ENCODE measurements at regions not wholly inside any gene's neighbourhood (a gene's known extent, or its start where the extent isn't known, plus 50 kb on each side); places are given as distances from the start of the nearest gene placed in this dataset.
"Not testable (repeated sequence)": the region's sequence is repeated elsewhere in the genome, so short reads cannot be mapped to it uniquely, and the experiment has no call there.

- no peak for DNase-seq (ENCODE audit: low spot score)
Measured at GRCh38 chr14:23861666-23862065, 91.9 kb upstream of the DHRS4 start.

DNA sequence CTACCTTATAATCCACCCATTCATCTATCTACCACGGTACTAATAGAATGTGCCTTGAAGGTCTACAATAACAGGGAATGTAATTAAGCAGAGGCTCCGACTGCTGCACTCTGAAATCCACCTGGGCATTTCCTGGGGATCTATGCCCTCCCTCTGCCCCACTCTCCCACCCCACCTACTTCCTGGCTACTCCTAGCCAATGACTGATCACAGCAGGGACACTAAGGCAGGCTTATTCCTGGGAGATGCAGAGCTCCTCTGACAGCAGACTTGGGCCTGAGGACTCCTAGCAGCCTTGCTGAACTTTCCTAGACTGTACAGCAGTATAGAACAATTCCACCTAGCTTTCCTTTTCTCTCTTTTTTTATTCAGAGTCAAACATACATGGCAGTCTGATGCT lies 91.1 kb upstream of the DHRS4 start:
- DNase-seq (ENCODE audit: low spot score): no peak

DNA sequence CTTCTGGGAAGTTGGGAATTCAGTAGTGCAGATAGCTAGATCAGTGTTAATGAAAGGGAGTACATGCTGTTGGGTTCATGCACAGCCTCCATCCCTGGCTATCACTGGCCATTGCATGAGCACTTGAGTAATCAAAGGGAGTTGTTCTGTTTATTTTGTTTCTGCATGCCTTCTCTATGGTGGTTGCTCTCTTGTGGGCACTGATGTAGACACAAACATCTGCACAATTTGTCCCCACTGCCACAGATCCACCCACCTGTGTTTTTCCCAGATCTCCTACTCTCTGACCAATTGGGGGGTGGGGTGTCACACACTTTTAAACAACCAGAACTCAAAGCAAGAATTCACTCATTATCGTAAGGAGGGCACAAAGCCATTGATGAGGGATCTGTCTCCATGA lies 89.7 kb upstream of the DHRS4 start:
- no peak for DNase-seq (ENCODE audit: low spot score)

DNA sequence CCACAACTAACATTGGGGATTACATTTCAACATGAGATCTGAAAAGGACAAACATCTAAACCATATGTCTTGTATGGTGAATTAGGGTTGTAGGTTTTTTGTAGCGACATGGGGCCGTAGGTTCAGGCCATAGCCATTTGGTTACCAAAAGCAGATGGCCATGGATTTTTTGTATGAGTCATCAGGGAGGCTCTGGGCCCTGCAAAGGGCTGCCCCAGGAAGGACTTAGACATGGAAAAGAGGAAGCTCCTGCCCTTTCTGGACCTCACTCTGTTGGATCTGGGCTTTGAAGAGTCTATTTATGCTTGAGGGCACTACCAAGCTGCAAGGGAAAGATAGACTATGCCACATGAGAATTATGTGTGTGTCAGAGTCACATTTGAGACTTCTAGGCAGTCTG lies 89.3 kb upstream of the DHRS4 start:
- no peak for DNase-seq (ENCODE audit: low spot score)

DNA sequence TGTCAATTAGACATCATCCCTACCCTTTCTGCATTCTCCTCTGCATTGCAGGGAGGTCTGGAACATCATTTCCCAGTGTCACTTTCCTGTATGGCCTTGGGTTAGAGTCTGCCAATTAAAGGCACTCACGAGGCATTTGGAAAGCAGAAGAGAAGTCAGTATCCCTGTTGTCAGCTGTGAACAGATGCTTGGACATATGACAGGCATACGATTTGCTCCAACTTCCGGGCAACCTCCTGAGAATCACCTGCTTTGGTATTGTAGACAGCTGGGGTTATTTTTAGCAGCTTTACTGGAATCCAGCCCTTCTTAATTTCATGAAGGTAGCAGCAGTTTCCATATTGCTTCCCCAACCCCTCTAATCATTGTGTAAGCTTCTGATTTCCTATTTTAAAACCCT lies 88.7 kb upstream of the DHRS4 start:
- no peak for DNase-seq (ENCODE audit: low spot score)

- DNase-seq (ENCODE audit: low spot score): no peak
Measured at GRCh38 chr14:23865502-23865901, 88.1 kb upstream of the DHRS4 start.

- DNase-seq (ENCODE audit: low spot score): no peak
Measured at GRCh38 chr14:23866269-23866668, 87.3 kb upstream of the DHRS4 start.

DNA sequence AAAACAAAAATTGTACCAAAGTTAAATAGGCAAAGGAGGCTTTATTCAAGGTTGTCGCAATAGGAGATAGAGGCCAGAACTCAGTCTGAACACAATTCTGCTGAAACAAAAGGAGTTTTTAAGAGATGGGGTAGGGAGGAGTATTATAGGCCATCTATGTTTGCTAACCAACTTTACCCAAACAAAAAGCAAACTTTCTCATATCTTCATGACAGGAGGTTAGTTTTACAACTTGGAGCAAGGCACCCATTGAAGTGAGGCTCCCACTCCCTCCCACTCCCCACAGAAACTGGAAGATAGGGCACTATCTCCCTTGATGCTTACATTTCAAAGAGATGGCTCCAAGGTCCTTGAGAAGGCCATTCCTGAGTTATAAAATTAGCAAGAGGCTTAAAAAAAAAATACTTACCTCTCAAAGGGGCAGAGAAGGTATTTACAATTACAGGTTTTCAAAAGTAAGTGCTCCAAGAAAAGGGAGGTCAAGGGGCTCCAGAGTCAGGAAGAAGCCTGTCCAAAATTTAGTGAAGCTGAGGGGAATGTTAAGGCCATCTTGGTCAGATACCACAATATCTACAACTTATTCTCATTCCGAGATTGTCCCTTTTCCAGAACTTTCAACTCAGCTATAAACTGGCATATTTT lies 84.4 kb upstream of the DHRS4 start:
- DNase-seq (ENCODE audit: low spot score): no peak

GRCh38 chr14:23876160-23876750 lies 77.3 kb upstream of the DHRS4 start:
- no peak for DNase-seq (ENCODE audit: low spot score)

- DNase-seq (ENCODE audit: low spot score): no peak
Measured at GRCh38 chr14:23877111-23877510, 76.5 kb upstream of the DHRS4 start.

GRCh38 chr14:23877538-23878180 lies 75.9 kb upstream of the DHRS4 start:
- no peak for DNase-seq (ENCODE audit: low spot score)

DNA sequence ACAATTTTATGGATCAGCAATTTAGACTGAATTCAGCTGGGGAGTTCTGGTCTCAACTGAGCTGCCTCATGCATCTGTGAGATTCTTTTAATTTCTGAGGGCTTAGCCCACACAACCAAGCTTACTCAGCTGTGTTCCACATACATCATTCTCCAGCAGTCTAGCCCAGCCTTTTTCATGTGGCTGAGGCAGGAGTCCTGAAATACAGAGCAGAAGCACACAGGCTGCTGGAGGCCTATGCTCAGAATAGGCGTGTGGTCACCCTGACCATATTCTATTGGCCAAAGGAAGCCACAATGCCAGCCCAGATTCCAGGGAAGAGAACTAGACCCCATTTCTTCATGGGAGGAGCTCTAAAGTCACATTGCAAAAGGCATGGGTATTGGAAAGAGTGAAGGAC lies 72.3 kb upstream of the DHRS4 start:
- DNase-seq (ENCODE audit: low spot score): no peak

DNA sequence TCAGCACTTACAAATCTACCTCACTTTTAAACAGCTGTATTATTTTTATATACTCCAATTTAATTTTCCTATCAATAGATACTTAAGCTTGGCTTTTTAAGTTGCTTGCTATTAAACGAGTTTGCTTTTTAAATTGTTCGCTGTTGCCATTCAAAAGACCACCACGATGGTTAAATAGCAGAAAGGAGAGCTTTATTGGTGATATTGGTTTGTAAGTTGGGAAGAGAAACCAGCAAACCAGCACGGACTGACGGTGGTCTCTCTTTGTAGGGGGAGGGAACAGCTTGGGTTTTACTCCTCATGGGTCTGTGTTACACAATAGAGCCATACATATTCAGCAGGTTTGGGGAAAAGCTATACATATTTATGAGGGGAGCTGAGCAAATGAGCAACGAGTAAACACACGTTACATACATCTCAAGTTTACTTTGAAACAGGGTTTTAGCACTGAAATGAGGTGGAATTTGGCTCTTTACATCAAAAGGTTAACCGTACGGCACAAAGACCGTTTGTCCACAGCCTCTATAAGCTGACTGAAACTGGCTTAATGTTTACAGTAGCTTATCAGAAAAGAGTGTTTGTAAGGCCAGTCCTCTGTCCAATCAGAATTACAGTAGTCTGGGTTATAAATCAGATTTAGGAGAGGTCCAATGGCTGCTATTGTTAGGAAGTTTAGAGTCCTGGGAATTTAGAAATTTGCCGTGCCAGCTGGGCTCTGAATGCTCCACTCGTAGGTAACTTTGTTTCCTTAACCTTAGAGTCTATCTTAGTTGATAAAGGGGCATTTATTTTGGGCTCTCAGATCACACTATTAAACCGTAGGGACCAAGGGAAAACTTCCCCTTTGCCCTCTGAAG lies 69.7 kb upstream of the DHRS4 start:
- no peak for DNase-seq (ENCODE audit: low spot score)

DNA sequence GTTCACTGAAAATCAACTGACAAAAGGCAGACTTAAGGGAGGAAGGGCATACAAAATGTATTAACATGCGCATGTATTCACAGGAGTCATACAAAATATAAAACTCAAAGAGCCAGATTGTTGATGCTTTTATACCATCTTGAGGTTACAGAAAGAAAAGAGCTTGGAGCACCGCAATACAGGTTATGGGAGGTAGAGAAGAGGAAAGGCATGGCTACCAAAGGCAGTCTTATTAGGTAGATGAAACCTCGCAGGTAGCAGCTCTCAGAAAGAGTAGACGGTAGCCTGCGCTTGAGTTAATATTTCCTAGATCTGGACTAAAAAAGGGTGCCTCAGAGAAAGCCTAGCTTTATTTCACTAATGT lies 69.0 kb upstream of the DHRS4 start:
- no peak for DNase-seq (ENCODE audit: low spot score)

DNA sequence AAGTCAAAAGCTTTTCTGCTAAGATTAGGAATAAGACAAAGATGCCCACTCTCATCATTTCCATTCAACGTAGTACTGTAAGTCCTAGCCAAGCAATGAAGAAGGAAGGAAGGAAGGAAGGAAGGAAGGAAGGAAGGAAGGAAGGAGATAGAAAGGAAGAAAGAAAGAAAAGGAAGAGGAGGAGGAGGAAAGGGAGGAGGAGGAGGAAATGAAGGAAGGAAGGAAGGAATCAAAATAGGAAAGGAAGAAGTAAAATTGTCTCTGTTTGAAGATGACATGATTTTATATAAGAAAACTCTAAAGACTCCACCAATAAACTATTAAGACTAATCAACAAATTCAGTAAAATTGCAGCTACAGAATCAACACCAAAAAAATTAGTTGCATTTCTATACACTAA lies 66.0 kb upstream of the DHRS4 start:
- DNase-seq (ENCODE audit: low spot score): no peak

- DNase-seq (ENCODE audit: low spot score): not testable (repeated sequence)
Measured at GRCh38 chr14:23891717-23892116, 61.9 kb upstream of the DHRS4 start.

- DNase-seq (ENCODE audit: low spot score): not testable (repeated sequence)
Measured at GRCh38 chr14:23892289-23892688, 61.3 kb upstream of the DHRS4 start.

DNA sequence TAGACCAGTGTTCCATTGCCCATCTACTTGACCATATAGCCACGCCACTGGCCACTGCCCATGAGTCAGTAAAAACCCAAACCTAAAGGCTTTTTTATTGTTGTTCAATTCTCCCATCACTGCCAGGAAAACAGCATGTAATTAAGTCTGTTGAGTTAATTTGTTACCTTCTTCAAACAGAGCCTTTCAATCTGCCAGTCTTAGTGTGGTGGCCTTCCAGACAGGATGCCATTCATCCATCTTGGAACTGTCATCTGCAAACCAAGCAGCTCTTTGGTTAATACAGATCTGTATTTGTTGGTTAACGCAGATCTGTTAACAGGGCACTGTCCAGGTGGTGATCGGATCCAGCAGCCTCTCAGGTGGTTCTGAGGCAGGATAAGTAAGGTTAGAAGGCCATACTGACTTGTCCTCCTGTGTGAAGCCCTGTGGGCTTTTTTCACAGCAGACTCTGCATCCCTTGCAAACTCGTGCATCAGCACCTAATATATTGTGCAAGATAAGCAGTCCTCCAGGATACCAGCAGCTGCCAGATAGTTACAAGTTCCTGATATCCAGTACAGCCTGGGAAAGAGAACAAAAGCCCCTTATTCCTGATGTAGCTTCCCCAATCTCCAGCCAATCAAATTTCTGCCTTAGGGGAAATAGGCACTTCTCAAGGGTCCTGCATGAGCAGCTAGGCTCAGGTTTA lies 59.1 kb upstream of the DHRS4 start:
- no peak for DNase-seq (ENCODE audit: low spot score)

- no peak for DNase-seq (ENCODE audit: low spot score)
Measured at GRCh38 chr14:23895053-23895419, 58.5 kb upstream of the DHRS4 start.

- no peak for DNase-seq (ENCODE audit: low spot score)
Measured at GRCh38 chr14:23895480-23895879, 58.1 kb upstream of the DHRS4 start.

DNA sequence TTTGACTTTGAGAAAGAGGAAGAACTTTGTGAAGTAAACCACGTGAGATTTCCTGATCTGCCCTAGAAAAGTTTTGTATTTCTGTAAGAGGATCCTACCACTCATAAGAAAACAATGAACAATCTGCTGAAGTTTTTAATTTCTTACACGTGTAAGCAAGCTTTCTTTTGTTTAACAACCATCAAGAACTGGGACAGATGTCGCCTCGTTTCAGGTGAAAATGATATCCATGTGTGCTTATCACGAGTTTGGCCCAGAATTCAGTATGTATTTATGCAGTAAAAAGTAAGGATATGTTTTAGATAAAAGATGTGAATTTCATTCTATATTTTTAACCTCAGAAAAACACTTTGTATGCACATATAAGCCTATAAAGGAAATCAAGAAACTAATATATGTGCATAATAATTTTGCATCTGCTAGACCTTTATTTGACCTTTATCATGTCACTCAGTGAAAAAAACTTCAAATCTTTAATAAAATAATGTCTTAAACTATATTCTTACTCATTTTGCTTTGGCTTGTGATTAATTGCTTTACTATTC lies 56.9 kb upstream of the DHRS4 start:
- no peak for DNase-seq (ENCODE audit: low spot score)

DNA sequence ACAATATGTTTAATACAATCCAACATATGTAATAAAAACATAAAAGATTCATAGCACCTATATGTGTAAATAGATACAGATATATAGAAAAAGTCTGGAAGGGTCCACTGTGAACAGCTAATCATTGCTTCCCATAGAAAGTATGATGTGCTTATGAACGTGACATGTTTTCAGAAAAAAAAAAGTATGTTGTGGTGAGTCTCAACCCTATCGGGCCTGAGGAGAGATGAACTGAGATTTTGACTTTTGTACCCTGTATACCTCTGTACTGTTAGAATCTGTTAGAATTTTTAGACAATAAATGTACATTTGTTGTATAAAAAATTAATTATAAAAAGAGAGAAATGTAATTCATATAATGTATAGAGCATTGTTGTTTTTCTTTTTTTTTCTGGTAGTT lies 56.3 kb upstream of the DHRS4 start:
- not testable (repeated sequence) for DNase-seq (ENCODE audit: low spot score)
